CD4-positive, alpha-beta T cell treated with Interleukin-2 at 100 ng/mL for 4 hours (primary cell): ENCODE measurements at regions not wholly inside any gene's neighbourhood (a gene's known extent, or its start where the extent isn't known, plus 50 kb on each side); places are given as distances from the start of the nearest gene placed in this dataset.
"Not testable (repeated sequence)": the region's sequence is repeated elsewhere in the genome, so short reads cannot be mapped to it uniquely, and the experiment has no call there.

Experiments
- DNase-seq: peaks from one replicate; pipeline ENCODE4 v3.0.0-alpha.2; 2020; ENCODE audit warnings: low spot score

DNA sequence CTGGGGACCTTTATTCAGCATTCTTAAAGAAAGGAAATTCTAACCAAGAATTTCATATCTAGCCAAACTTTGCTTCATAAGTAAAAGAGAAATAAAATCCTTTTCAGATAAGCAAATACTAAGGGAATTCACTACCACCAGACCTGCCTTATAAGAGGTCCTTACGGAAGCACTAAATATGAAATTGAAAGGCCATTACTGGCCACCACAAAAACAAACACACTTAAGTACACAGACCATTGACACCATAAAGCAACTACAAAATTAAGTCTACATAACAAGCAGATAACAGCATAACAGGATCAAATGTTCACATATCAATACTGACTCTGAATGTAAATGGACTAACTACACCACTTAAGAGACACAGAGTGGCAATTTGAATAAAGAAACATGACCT lies 361.4 kb upstream of the POU5F2 start:
- DNase-seq, result no peak

DNA sequence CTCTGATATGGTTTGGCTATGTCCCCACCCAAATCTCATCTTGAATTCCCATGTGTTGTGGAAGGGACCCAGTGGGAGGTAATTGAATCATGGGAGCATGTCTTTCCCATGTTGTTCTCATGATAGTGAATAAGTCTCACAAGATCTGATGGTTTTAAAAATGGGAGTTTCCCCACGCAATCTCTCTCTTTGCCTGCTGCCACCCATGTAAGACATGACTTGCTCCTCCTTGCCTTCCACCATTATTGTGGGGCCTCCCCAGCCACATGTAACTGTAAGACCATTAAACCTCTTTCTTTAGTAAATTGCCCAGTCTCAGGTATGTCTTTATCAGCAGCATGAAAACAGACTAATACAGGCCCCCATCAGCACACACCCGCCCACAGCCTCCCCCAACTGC lies 356.0 kb upstream of the POU5F2 start:
- DNase-seq, result not testable (repeated sequence)

DNA sequence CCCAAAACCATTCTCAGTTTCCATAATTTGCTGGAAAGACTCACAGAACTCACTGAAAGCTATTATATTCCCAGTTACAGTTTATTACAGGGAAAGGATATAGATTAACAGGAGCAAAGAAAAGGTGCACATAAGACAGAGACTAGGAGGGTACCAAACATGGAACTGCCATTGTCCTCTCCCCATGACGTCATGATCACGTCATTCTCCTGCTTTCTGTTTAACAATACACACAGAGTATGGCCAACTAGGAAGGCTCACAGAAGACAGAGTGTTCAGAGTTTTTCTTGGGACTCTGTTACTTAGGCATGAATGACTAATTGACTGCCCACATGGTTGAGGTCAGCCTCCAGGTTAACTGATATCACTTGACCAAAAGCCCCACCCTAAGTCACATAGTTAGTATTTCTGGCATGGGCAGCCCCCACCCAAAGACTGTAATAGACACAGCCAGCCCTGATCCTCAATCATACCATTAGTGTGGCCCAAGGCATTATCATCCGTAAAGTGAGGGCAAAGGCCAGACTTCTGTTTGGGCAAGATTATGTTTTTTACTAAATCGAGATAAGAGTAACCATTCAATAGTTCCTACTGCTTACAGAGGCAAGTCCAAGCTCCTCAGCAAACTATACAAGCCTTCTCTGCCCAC lies 353.5 kb upstream of the POU5F2 start:
- DNase-seq, result no peak

DNA sequence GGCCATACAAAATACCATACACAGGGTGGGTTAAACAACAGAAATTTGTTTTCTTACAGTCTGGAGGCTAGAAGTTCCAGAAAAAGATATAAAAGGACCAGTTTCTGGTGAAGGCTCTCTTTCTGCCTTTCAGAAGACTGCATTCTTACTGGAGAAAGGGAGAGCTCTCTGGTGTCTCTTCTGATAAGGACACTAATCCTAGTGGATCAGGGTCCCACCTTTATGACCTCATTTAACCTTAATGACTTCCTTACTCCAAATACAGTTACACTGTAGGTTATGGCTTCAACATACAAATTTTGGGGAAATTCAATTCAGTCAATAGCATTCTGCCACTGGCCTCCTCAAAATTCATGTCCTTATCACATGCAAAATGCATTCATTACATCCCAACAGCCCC lies 351.9 kb upstream of the POU5F2 start:
- no peak for DNase-seq

DNA sequence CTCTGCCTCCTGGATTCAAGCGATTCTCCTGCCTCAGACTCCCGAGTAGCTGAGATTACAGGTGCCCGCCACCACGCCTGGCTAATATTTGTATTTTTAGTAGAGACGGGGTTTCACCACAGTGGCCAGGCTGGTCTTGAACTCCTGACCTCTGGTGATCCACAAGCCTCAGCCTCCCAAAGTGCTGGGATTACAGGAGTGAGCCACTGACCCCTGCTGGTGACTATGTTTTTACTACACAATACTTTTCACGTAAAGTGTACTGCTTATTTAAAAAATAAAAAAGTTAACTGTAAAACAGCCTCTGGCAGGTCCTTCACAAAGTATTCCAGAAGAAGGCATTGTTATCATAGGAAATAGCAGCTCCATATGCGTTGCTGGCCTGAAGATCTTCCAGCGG lies 345.2 kb upstream of the POU5F2 start:
- not testable (repeated sequence) for DNase-seq

DNA sequence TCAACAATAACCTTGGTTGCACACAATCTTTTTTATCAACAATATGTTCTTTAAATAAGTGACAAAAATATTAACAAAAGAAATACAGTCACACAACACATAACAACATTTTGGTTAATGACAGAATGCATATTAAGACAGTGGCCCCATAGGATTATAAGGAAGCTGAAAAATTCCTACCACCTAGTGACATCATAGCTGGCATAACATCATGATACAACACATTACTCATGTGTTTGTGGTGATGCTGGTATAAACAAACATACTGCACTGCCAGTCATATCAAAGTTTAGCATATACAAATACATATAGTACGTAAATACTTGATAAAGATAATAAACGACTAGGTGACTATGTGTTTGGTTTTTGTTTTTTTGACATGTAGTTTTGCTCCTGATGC lies 344.8 kb upstream of the POU5F2 start:
- DNase-seq, result no peak

DNA sequence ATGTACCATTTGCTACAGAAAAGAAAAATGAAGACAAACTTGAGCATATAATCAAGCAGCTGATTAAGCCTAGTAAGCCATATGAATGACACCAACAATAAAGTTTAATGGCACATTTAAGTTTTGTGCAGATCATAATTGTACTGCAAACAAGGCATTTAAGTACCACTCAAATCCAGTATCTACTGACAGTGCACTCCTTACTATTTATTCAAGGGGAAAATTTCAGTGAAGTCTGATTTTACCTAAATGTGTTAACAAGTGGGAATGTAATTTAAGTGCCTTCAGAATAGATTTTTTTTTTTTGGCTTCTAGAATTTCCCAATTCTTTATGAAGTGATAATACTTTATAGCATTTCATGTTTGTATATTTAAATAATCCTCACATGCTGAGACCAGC lies 341.0 kb upstream of the POU5F2 start:
- no peak for DNase-seq

DNA sequence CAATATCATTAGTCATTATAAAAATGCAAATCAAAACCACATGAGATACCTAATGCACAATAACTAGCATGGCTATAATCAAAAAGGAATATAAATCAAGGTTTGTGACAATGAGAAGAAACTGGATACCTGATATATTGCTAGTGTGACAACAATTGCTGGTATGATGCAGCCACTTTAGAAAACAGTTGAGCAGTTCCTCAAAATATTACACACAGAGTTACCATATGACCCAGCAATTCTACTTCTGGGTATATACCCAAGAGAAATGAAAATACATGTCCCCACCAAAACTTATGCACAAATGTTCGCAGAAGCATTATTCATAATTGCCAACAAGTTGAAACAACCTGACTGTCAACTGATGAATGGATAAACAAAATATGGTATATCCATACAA lies 339.7 kb upstream of the POU5F2 start:
- DNase-seq, result no peak

DNA sequence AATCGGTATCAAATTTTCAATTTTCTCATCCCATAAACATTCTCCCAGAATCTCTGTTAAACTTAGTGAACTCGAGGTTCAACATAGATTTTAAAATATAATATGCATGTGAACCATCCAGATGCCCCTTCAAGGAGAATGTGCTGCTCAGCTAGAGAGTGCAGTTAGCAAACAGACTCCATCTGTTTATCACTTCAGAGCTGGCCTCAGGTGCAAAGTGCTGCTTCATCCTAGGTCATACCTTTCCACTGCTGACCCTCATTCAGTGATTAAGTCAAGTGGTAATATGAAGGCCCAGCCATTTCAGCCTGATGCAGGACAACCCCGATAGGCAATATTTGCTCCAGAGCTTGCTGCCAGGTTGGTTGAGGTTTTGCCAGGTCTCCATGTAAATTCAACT lies 339.0 kb upstream of the POU5F2 start:
- no peak for DNase-seq

DNA sequence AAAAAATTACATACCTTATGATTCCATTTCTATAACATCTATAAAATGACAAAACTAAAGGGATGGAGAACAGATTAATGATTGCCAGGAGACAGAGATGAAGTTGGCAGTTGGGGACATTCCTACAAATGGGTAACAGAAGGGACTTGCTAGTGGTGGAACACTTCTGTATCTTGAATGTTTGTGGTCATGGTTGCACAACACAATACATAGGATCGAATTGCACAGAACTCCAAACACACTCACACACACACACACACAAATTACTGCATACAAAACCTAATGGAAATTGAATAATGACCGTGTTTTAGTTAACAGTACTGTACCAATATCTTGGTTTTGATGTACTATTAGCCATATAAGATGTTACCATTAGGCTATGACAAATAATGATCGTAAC lies 330.7 kb upstream of the POU5F2 start:
- no peak for DNase-seq

DNA sequence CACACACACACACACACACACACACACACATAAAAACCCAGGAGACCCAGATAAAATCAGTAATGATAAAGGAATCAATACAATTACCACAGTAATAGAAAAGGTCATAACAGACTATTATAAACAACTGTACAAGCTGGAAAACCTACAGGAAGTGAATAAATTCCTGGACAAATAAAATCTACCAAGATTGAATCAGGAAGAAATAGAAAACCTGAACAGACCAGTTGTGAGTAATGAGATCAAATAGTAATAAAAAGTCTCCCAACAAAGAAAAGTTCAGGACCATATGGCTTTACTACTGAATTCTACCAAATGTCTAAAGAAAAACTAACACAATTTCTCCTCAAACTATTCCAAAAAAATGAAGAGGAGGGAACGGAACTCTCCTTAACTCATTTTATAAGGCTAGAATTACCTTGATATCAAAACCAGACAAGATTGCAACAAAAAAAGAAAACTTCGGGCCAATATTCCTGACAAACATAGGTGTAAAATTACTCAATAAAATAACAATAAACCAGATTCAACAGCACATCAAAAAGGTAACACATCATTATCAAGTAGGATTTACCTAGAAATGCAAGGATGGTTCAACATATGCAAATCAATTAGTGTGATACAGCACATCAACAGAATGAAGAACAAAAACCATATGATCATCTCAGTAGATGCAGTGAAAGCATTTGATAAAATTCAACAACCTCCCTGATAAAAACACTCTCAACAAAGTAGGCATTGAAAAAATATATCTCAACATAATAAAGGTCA lies 325.2 kb upstream of the POU5F2 start:
- no peak for DNase-seq

DNA sequence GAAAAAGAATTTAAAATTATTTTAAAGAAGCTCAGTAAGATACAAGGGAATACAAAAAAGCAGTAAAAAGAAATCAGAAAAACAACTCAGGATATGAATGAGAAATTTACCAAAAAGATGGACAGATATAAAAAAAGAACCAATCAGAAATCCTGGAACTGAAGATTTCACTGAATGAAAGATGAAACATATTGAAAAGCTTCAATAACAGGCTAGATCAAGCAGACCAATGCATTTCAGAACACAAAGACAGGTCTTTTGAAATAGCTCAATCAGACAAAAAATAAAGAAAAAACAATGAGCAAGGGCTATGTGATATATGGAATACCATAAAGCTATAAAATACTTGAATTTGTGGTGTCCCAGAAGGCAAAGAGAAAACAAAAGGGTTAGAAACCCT lies 322.6 kb upstream of the POU5F2 start:
- DNase-seq, result no peak

DNA sequence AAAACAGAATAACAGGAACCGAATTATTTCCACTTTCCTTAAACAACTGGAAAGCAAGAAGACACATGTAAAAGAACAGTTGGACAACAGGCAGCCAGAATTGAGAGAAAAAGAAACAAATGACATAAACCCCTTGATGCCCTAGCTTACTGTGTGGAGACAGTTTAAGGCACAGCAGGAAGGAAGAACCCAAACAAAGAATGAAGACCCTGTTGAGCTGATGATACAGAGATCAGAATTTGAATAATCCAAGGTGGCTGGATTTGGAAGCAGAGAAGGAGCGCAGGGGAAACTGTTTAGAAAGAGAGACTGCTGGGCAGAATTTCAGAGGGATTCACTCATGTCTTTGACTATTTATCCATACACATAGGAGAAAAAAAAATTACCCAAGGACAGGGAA lies 316.3 kb upstream of the POU5F2 start:
- DNase-seq, result no peak

DNA sequence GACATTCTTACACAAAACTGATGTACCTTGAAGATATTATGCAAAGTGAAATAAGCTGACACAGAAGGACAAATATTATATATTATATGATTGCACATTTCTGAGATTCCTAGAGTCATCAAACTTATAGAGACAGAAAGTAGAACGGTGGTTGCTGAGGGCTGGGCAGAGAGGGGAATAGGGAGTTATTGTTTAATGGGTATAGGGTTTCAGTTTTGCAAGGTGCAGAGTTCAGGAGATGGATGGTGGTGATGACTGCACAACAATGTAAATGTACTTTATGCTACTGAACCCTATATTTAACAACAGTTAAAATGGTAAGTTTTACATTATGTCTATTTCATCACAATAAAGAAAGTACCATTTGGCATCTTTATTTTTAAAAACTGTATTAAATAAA lies 315.8 kb upstream of the POU5F2 start:
- DNase-seq, result no peak

DNA sequence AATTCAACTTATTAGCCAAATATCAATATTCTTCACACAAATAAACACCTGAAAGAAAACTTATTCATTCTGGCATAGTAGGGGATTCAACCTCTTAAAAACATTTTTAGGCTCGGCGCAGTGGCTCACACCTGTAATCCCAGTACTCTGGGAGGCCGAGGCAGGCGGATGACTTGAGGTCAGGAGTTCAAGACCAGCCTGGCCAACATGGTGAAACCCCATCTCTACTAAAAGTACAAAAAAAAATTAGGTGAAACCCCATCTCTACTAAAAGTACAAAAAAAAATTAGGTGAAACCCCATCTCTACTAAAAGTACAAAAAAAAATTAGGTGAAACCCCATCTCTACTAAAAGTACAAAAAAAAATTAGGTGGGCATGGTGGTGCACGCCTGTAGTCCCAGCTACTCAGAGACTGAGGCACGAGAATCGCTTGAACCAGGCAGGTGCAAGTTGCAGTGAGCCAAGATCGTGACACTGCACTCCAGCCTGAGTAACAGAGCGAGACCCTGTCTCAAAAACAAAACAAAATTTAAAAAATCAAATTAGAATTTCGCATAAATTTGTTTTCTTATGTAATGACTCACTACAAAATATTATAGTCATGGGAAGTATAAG lies 308.0 kb upstream of the POU5F2 start:
- not testable (repeated sequence) for DNase-seq

DNA sequence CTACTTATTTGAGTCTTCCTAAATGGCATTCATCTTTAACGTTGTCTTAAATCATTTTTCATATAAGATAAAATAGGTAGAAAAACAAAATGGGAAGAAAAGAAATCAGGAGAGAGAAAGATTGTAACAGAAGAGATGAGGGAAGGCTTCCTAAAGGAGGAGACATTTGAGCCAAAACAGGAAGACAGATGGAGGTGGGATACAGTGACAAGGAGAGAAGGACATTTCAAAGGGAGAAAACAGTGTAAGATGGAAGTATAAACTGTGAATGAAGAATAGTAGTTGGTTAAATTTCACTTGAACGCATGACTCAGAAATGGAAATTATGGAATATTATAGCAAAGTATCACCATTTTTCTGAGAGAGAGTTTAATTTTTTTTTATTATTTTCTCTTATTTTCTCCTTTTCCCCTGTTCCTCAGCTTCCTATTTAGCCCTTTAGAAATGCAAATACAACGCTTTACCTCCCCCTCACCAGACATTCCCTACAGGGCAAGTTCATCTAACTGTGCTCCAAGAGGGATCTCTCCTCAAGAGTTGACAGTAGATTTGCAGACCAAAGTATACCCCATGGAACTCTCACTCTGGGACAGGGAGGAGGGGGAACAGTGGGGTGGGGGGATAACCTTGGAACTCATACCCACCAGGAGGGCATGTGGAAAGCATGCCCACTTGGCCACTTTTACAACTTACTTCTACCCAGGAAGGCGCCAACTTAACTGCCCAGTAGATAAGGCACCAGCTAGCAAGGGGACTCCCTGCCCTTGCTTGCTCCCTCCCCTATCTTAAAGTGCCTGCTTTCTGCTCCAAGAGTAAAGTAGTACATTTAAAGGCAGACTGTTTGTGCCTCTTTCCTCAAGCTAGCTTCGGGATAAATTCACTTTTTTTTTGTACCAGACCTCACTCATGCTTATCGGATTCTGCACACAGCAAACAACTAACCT lies 304.7 kb upstream of the POU5F2 start:
- no peak for DNase-seq

DNA sequence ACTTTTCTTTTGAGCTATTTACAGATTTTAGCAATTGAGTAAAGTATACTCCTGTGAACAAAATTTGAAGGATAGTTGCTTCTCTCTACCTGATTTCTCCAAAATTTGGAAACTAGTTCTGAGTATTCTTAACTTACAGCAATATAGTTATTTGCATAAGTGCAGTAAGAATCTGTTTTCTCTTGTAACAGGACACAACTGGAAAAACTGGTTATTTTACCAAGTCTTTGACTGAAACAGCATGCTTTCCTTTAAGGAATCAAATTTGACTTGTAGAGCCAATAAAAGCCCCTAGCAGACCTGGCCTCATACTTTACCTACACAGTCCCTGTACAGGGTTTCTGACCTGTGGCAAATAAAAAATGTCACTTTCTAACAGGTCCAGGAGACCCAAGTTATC lies 301.9 kb upstream of the POU5F2 start:
- DNase-seq, result no peak

DNA sequence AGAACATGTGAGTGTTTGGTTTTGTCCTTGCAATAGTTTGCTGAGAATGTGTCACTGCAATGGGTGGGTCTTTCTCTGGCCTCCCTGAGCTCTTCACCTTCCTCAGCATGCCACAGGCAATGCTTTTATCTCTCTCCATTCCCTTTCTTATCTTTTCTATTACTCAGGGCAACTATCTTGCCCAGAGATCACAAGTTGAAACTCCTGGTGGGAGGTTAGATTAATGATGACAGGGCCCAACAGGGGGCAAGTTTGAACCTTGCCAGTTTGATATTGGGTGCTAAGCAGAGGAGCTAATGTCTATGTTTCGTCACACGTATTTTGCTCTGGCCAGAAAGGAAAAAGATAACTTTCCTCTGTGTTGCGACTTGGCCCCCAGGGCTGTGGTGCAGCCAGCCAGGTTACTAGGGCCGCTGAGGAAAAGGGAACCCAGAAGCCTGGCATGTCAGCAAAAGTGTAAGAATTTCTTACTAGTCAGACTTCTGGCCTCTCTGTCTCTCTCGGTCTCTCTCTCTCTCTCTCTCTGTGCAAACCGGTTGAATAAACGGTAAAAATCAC lies 299.3 kb upstream of the POU5F2 start:
- no peak for DNase-seq

DNA sequence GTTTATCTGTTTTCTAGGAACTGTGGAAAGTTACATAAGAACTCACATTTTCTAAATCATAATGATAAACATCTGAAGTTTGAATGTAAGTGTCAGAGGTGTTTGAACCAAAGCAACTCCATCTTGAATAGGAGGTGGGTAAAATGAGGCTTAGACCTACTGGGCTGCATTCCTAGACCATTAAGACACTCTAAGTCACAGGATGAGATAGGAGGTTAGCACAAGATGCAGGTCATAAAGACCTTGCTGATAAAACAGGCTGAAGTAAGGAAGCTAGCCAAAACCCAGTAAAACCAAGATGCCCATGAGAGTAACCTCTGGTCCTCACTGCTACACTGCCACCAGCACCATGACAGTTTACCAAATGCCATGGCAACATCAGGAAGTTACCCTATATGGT lies 297.7 kb upstream of the POU5F2 start:
- DNase-seq, result no peak

DNA sequence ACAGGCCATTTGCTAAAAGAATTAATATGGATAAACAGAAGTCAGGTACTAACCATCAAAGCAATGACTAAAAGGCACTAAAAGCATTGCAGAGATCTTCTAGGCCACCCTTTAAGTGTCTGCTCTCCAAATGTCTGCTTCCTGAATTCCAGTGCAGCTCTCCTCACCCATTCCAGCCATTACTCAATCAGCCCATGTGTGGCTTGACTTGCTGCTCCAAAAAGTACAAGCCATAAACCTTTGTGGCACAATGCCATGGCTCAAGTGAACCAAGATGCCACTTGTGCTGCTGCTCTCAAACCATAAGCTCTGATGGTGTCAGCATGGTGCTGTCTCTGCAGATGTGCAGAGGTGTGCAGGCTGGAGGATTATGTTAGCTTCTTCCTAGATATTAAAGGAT lies 290.2 kb upstream of the POU5F2 start:
- DNase-seq, result no peak

DNA sequence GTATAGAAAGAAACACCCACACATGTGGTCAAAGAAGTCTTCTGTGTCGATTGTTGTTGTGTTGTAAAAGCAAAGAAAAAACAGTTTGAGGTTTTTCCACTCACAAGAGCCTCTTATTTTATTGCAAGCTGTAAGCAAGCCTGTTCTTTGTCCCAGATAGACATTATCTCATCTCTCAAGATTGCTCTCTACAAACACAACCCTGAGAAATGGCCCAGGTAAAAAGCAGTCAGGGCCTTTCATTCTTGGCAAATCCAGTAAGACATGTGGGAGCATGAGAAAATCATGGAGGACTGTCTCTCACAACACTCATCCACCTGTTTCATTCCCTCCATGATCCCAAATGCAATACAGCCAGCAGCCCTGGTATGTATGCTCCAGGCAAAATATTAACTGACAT lies 286.6 kb upstream of the POU5F2 start:
- no peak for DNase-seq

DNA sequence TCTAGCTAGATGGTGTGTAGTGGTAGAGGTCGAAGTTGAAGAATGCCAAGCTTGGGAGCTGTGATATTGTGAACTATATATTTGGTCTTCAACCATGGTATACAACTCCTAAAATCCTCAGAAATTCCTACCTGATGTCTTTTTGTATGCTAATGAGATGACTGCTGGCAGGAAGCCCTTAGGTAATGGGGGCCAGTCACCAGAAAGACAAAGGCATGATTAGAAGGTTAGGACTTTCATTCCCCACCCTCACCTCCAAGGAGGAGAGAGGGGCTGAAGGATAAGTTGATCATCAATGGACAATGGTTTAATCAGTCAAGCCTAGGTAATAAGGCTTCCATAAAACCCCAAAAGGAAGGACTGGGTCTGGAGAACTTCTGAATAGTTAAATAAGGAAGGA lies 285.7 kb upstream of the POU5F2 start:
- DNase-seq, result no peak
